H1 (cell line): ENCODE measurements at regions not wholly inside any gene's neighbourhood (a gene's known extent, or its start where the extent isn't known, plus 50 kb on each side); places are given as distances from the start of the nearest gene placed in this dataset.

Experiments
- BRCA1 ChIP-seq: IDR thresholded peaks from 2 replicates; pipeline ENCODE4 v1.6.1; 2012; ENCODE audit warnings: low read depth, low read length, improper control_type of control experiment
- EGR1 ChIP-seq: IDR thresholded peaks from 2 replicates; pipeline ENCODE4 v1.6.1; 2011; ENCODE audit warnings: low read depth, low read length, borderline replicate concordance
- HDAC2 ChIP-seq, 2 experiments: fragments of 300-600 bp in 1 of 2; sonication (generic) in 1 of 2; IDR thresholded peaks; 2 replicates each; pipeline ENCODE4 v1.6.1; 2011 to 2012; ENCODE audit warnings: low read depth in 2 of 2, low read length in 2 of 2, mild to moderate bottlenecking in 2 of 2, moderate library complexity in 2 of 2, borderline replicate concordance in 1 of 2, inconsistent platforms in 1 of 2
- JUN ChIP-seq: IDR thresholded peaks from 2 replicates; pipeline ENCODE4 v1.6.1; 2011; ENCODE audit warnings: low read depth, mild to moderate bottlenecking, improper control_type of control experiment, low read length
- JUND ChIP-seq: IDR thresholded peaks from 2 replicates; pipeline ENCODE4 v1.6.1; 2011; ENCODE audit warnings: mild to moderate bottlenecking, improper control_type of control experiment, low read length
- SIRT6 ChIP-seq: IDR thresholded peaks from one replicate; pipeline ENCODE4 v1.7.1; 2012; ENCODE audit warnings: low read length, inconsistent platforms
- TAF1 ChIP-seq: IDR thresholded peaks from 2 replicates; pipeline ENCODE4 v1.6.1; 2011; ENCODE audit warnings: mild to moderate bottlenecking, low read depth, low read length
- TEAD4 ChIP-seq: IDR thresholded peaks from 2 replicates; pipeline ENCODE4 v1.6.1; 2012; ENCODE audit warnings: low read depth, low read length, inconsistent platforms, mixed read lengths
- YY1 ChIP-seq: IDR thresholded peaks from 2 replicates; pipeline ENCODE4 v1.6.1; 2011; ENCODE audit warnings: low read depth, mild to moderate bottlenecking, low read length
- ZNF274 ChIP-seq: IDR thresholded peaks from 2 replicates; pipeline ENCODE4 v1.7.0; 2012; ENCODE audit warnings: low read length, borderline replicate concordance; ENCODE audit errors: extremely low read depth
- TF ChIP-seq, protein P1 (sequence below): IDR thresholded peaks from 2 replicates; pipeline ENCODE4 v1.6.1; 2012; ENCODE audit warnings: inconsistent platforms

DNA sequence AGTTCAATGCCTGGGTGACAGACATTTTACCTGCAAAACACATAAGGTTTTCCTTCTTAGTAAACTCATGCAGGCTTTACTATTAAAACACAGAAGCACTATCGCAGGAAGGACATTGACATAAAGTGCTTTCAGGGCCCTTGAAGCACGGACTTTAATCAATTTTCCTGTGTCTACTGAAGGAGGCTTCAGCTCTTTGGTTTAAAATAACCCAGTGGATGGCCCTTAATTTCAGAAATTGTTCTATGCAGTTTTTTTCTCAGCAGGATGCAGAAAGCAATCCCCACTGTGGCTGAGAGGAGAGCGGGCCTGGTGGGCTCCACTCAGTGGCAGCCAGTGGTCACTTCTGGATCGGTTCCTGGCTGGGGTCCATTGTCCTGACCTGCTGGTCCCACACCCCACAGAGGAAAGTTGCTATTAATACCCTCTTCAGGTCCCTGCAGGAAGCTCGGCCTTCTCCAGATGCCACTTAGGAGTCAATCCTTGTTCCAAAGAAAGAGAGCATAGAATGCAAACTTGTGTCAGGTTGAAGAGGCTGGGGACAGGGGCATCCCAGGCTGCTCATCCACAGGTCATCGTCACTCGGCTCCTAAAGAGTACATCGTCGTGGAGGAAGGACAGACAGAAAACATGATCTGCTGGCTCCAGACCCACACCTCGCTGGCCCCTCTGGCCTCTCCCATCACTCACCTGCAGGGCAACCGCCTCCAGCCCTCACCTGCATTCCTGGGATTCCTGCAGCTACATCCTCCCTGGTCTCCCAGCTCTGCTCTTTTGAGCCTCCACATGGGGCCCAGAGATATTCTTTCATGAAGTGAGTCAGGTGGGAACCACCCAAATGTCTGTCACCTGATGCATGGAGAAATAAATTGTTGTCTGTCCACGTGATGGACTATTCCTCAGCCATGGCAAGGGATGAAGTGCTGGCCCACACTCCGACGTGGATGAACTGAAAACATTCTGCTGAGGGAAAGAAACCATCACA, 153.1 kb downstream of the PSMG1 start (continued):
- peak; percentile 100 for TF ChIP-seq TEAD4
- no peak for TF ChIP-seq JUN
- TF ChIP-seq TAF1: no peak
- TF ChIP-seq YY1: 0 out of 2 replicates have a peak, but pooled peaks have one; percentile 56
- TF ChIP-seq, protein P1, sequence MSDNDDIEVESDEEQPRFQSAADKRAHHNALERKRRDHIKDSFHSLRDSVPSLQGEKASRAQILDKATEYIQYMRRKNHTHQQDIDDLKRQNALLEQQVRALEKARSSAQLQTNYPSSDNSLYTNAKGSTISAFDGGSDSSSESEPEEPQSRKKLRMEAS: peak; percentile 86
- TF ChIP-seq EGR1: 0 out of 2 replicates have a peak, but pooled peaks have one; percentile 37
- TF ChIP-seq HDAC2 (IDR thresholded peaks at IDR 0.05; ENCODE audit: borderline replicate concordance in 1 of 2, low read depth in 2 of 2, low read length in 2 of 2): peak in 1 of 2 experiments; percentile 77; a peak in 1 of 4 replicates
- TF ChIP-seq JUND: peak; percentile 28; the same call in 1 of the 2 replicates
- TF ChIP-seq ZNF274: no peak
- no peak for TF ChIP-seq SIRT6
- no peak for TF ChIP-seq BRCA1
